Spinal cord (tissue), 9 donors: ENCODE measurements at regions not wholly inside any gene's neighbourhood (a gene's known extent, or its start where the extent isn't known, plus 50 kb on each side); places are given as distances from the start of the nearest gene placed in this dataset.

ENCODE experiments used
- DNase-seq, 6 donors: peaks; one replicate each; pipeline versions ENCODE4 v3.0.0 to v3.0.0-alpha.2; 2013 to 2015; ENCODE audit warnings: low spot score in 6 of 6, low read depth in 4 of 6
- H3K27ac ChIP-seq: one replicate; pipeline ENCODE4 v1.5.1; 2013; ENCODE audit warnings: low read depth, low read length, control low read depth
- H3K27me3 ChIP-seq: one replicate; pipeline ENCODE4 v1.6.1; 2013; ENCODE audit warnings: low read length; ENCODE audit not compliant: control insufficient read depth, insufficient read depth
- H3K36me3 ChIP-seq: one replicate; pipeline ENCODE4 v1.6.1; 2013; ENCODE audit warnings: low read length; ENCODE audit not compliant: control insufficient read depth, insufficient read depth
- H3K4me1 ChIP-seq: one replicate; pipeline ENCODE4 v1.6.1; 2013; ENCODE audit warnings: low read length; ENCODE audit not compliant: control insufficient read depth, insufficient read depth
- H3K4me3 ChIP-seq: one replicate; pipeline ENCODE4 v1.5.1; 2013; ENCODE audit warnings: low read depth, low read length, control low read depth
- H3K9me3 ChIP-seq: one replicate; pipeline ENCODE4 v1.6.1; 2013; ENCODE audit warnings: low read length; ENCODE audit not compliant: control insufficient read depth, insufficient read depth
- WGBS: methylation state at CpG from one replicate; pipeline ENCODE4 v1.1.5; 2013; ENCODE audit warnings: missing lambda C conversion rate; ENCODE audit not compliant: insufficient coverage; 5-methylcytosine and 5-hydroxymethylcytosine counted together
- donor health status: healthy.

DNA sequence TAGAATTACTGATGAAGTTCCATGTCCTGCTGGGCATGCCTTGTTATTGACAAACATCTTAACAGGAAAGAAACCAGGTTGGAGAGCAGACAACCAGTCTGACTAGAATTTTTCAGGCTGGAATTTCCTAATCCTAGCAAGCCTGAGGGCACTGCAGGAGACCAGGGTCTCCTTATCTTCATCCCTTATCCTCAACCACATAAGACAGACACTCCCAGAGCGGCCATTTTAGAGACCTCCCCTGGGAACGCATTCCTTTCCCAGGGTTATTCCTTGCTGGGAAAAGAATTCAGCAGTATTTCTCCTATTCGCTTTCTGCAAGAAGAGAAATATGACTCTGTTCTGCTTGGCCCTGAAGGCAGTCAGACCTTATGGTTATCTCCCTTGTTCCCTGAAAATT, 803.7 kb downstream of the GRIK2 start:
- Histone ChIP-seq H3K27ac (no peak overlapping the region), H3K9me3 (peaks cover 11% of the 10 kb centered on the region), H3K36me3 (no peaks in the 10 kb centered on the region), H3K4me1 (no peaks in the 10 kb centered on the region), H3K4me3 (no peak overlapping the region), H3K27me3 (no peaks in the 10 kb centered on the region)
- no peak for DNase-seq
- WGBS, result 95% methylated on average over 3 of the region's 3 CpGs

- peak in 1 of 6 donors; percentile 72 for DNase-seq
- Histone ChIP-seq H3K9me3 (no peaks in the 10 kb centered on the region), H3K4me1 (no peaks in the 10 kb centered on the region), H3K27me3 (no peaks in the 10 kb centered on the region), H3K36me3 (no peaks in the 10 kb centered on the region), H3K4me3 (no peak overlapping the region), H3K27ac (no peak overlapping the region)
- no CpG with 5 or more reads among the region's 3 CpGs for WGBS
These were observed 810.8 kb downstream of the GRIK2 start for GRCh38 chr6:102204351-102204750.

DNA sequence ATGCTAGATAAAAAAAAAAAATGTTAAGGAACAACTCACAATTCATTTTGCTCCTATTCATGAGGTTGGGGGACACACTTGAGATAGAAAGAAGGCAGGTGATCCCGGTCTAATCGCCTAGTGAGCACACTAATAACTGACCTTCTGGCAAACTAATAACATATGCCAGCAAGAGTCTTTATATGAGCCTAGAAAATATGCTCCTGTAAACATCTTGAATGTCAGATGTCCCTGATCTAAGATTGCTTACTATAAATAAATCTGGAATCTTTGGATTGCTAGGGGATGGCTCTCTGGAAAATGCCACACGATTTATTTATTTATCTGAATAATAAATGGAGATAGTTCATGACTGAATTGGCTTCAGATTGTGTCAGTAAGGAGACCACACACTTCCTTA, 821.9 kb downstream of the GRIK2 start:
- Histone ChIP-seq H3K4me1 (no peaks in the 10 kb centered on the region), H3K36me3 (no peaks in the 10 kb centered on the region), H3K9me3 (no peaks in the 10 kb centered on the region), H3K27ac (no peak overlapping the region), H3K4me3 (no peak overlapping the region), H3K27me3 (no peaks in the 10 kb centered on the region)
- DNase-seq, result no peak
- WGBS, result no CpG with 5 or more reads among the region's 3 CpGs

GRCh38 chr6:102216232-102216631, 822.7 kb downstream of the GRIK2 start:
- no peak overlapping the region for H3K4me3 ChIP-seq
- no peaks in the 10 kb centered on the region for H3K36me3 ChIP-seq
- no peak overlapping the region for H3K27ac ChIP-seq
- no peaks in the 10 kb centered on the region for H3K27me3 ChIP-seq
- DNase-seq, result no peak
- no peaks in the 10 kb centered on the region for H3K4me1 ChIP-seq
- no peaks in the 10 kb centered on the region for H3K9me3 ChIP-seq
- 100% methylated on average over 1 of the region's 2 CpGs for WGBS

DNA sequence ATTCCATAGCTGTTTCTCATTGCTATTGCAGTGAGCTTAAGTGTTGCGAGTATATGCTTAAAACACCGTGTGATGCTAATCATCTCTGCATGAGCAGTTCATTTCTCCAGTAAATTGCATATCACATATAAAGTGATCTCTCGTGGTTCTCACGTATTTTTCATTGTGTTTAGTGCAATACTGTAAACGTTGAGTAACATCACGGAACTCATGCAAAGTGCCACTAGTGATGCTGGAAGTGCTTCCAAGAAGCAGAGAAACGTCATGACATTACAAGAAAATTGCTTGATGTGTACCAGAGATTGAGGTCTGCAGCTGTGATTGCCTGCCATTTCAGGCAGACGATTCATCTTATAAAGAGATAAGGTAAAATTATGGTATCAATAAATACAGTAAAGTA, 830.4 kb downstream of the GRIK2 start:
- Histone ChIP-seq H3K36me3 (no peaks in the 10 kb centered on the region), H3K9me3 (no peaks in the 10 kb centered on the region), H3K4me1 (no peaks in the 10 kb centered on the region), H3K4me3 (no peak overlapping the region), H3K27ac (no peak overlapping the region), H3K27me3 (no peaks in the 10 kb centered on the region)
- peak in 2 of 6 donors; percentile 3 to 84 for DNase-seq
- 93% methylated on average over 4 of the region's 8 CpGs for WGBS

- Histone ChIP-seq H3K36me3 (no peaks in the 10 kb centered on the region), H3K4me1 (no peaks in the 10 kb centered on the region), H3K27ac (no peak overlapping the region), H3K4me3 (no peak overlapping the region), H3K27me3 (no peaks in the 10 kb centered on the region), H3K9me3 (no peaks in the 10 kb centered on the region)
- no peak for DNase-seq
- WGBS, result no CpG with 5 or more reads among the region's 1 CpG
These were observed 835.8 kb downstream of the GRIK2 start for GRCh38 chr6:102229271-102229670.
